BLaER1 (cell line): ENCODE measurements at regions not wholly inside any gene's neighbourhood (a gene's known extent, or its start where the extent isn't known, plus 50 kb on each side); places are given as distances from the start of the nearest gene placed in this dataset.

Experiments used
- H3K27ac ChIP-seq: shearing (Covaris generic); formaldehyde crosslinking; 2 replicates; pipeline ENCODE4 v1.8.1; 2022
- H3K27me3 ChIP-seq: shearing (Covaris generic); formaldehyde crosslinking; 2 replicates; pipeline ENCODE4 v1.8.1; 2022
- H3K36me3 ChIP-seq: shearing (Covaris generic); formaldehyde crosslinking; 2 replicates; pipeline ENCODE4 v1.8.1; 2022
- H3K4me1 ChIP-seq: shearing (Covaris generic); formaldehyde crosslinking; 2 replicates; pipeline ENCODE4 v1.8.1; 2022
- H3K4me2 ChIP-seq: shearing (Covaris generic); formaldehyde crosslinking; 2 replicates; pipeline ENCODE4 v1.8.1; 2022
- H3K4me3 ChIP-seq: shearing (Covaris generic); formaldehyde crosslinking; 2 replicates; pipeline ENCODE4 v1.8.1; 2022
- H3K9ac ChIP-seq: shearing (Covaris generic); formaldehyde crosslinking; 2 replicates; pipeline ENCODE4 v1.8.1; 2022
- H3K9me3 ChIP-seq: shearing (Covaris generic); formaldehyde crosslinking; 2 replicates; pipeline ENCODE4 v1.8.1; 2022
- H4K20me1 ChIP-seq: shearing (Covaris generic); formaldehyde crosslinking; 2 replicates; pipeline ENCODE4 v1.8.1; 2022
- Cebpa-rat ChIP-seq: shearing (Covaris generic); IDR thresholded peaks from 2 replicates; pipeline ENCODE4 v1.8.1; 2022

- no peaks in the 10 kb centered on the region for H3K27me3 ChIP-seq
- no peak overlapping the region for H3K9ac ChIP-seq
- no peaks in the 10 kb centered on the region for H3K9me3 ChIP-seq
- H3K36me3 ChIP-seq = no peaks in the 10 kb centered on the region
- no peaks in the 10 kb centered on the region for H4K20me1 ChIP-seq
- no peak overlapping the region for H3K4me3 ChIP-seq
- no peak overlapping the region for H3K27ac ChIP-seq
- no peak for TF ChIP-seq Cebpa-rat
- H3K4me1 ChIP-seq = peaks cover 14% of the 10 kb centered on the region
- no peak overlapping the region for H3K4me2 ChIP-seq
These were observed 158.7 kb downstream of the SEC14L1 start for GRCh38 chr17:77299256-77300015.

GRCh38 chr17:77300016-77300686 is 159.4 kb downstream of the SEC14L1 start:
- no peak overlapping the region for H3K27ac ChIP-seq
- H3K9ac ChIP-seq = no peak overlapping the region
- no peak for TF ChIP-seq Cebpa-rat
- H3K4me1 ChIP-seq = peaks cover 18% of the 10 kb centered on the region
- no peak overlapping the region for H3K4me3 ChIP-seq
- H3K27me3 ChIP-seq = no peaks in the 10 kb centered on the region
- no peaks in the 10 kb centered on the region for H4K20me1 ChIP-seq
- no peaks in the 10 kb centered on the region for H3K9me3 ChIP-seq
- no peak overlapping the region for H3K4me2 ChIP-seq
- H3K36me3 ChIP-seq = no peaks in the 10 kb centered on the region

GRCh38 chr17:77301694-77302266 is 161.0 kb downstream of the SEC14L1 start:
- H3K27ac ChIP-seq = no peak overlapping the region
- peaks cover 18% of the 10 kb centered on the region for H3K4me1 ChIP-seq
- no peak overlapping the region for H3K9ac ChIP-seq
- no peaks in the 10 kb centered on the region for H3K27me3 ChIP-seq
- H3K9me3 ChIP-seq = no peaks in the 10 kb centered on the region
- no peak overlapping the region for H3K4me3 ChIP-seq
- H3K4me2 ChIP-seq = no peak overlapping the region
- H3K36me3 ChIP-seq = no peaks in the 10 kb centered on the region
- no peaks in the 10 kb centered on the region for H4K20me1 ChIP-seq
- TF ChIP-seq Cebpa-rat = no peak

GRCh38 chr17:77302682-77303081 is 161.9 kb downstream of the SEC14L1 start:
- Histone ChIP-seq H3K4me3 (no peak overlapping the region), H3K27me3 (no peaks in the 10 kb centered on the region), H3K9me3 (no peaks in the 10 kb centered on the region), H3K27ac (no peak overlapping the region), H3K36me3 (no peaks in the 10 kb centered on the region), H3K4me1 (peaks cover 19% of the 10 kb centered on the region), H3K4me2 (no peak overlapping the region), H3K9ac (no peak overlapping the region), H4K20me1 (no peaks in the 10 kb centered on the region)
- no peak for TF ChIP-seq Cebpa-rat

GRCh38 chr17:77303620-77304019 is 162.9 kb downstream of the SEC14L1 start:
- H3K4me3 ChIP-seq = no peak overlapping the region
- no peaks in the 10 kb centered on the region for H4K20me1 ChIP-seq
- no peaks in the 10 kb centered on the region for H3K27me3 ChIP-seq
- H3K4me1 ChIP-seq = peaks cover 19% of the 10 kb centered on the region
- TF ChIP-seq Cebpa-rat = no peak
- no peaks in the 10 kb centered on the region for H3K36me3 ChIP-seq
- no peak overlapping the region for H3K27ac ChIP-seq
- no peaks in the 10 kb centered on the region for H3K9me3 ChIP-seq
- no peak overlapping the region for H3K4me2 ChIP-seq
- no peak overlapping the region for H3K9ac ChIP-seq

- no peaks in the 10 kb centered on the region for H4K20me1 ChIP-seq
- H3K9ac ChIP-seq = no peak overlapping the region
- peaks cover 19% of the 10 kb centered on the region for H3K4me1 ChIP-seq
- H3K27ac ChIP-seq = no peak overlapping the region
- no peaks in the 10 kb centered on the region for H3K36me3 ChIP-seq
- H3K9me3 ChIP-seq = no peaks in the 10 kb centered on the region
- no peak overlapping the region for H3K4me2 ChIP-seq
- TF ChIP-seq Cebpa-rat = no peak
- H3K4me3 ChIP-seq = no peak overlapping the region
- no peaks in the 10 kb centered on the region for H3K27me3 ChIP-seq
These were observed 163.4 kb downstream of the SEC14L1 start for GRCh38 chr17:77304051-77304745.

- Histone ChIP-seq H4K20me1 (no peaks in the 10 kb centered on the region), H3K27me3 (no peaks in the 10 kb centered on the region), H3K9me3 (no peaks in the 10 kb centered on the region), H3K9ac (no peak overlapping the region), H3K36me3 (no peaks in the 10 kb centered on the region), H3K4me2 (peak overlapping the region; percentile 31), H3K27ac (no peak overlapping the region), H3K4me3 (no peak overlapping the region), H3K4me1 (peaks cover 19% of the 10 kb centered on the region)
- no peak for TF ChIP-seq Cebpa-rat
These were observed 164.1 kb downstream of the SEC14L1 start for GRCh38 chr17:77304746-77305473.

- Histone ChIP-seq H3K4me3 (no peak overlapping the region), H4K20me1 (no peaks in the 10 kb centered on the region), H3K27ac (no peak overlapping the region), H3K27me3 (no peaks in the 10 kb centered on the region), H3K4me2 (no peak overlapping the region), H3K9me3 (no peaks in the 10 kb centered on the region), H3K4me1 (peaks cover 30% of the 10 kb centered on the region), H3K36me3 (no peaks in the 10 kb centered on the region), H3K9ac (no peak overlapping the region)
- TF ChIP-seq Cebpa-rat = no peak
These were observed 165.4 kb downstream of the SEC14L1 start for GRCh38 chr17:77306048-77306789.
